Calu3 (cell line): ENCODE measurements at regions not wholly inside any gene's neighbourhood (a gene's known extent, or its start where the extent isn't known, plus 50 kb on each side); places are given as distances from the start of the nearest gene placed in this dataset.

Experiments used
- BruUV-seq: library from RNA; stranded (reverse); fragments of 400-500 nt; replicated peaks from 2 replicates; lab custom pipeline; 2021; lab: Mats Ljungman, UMichigan
- CTCF ChIA-PET: fragments of 300-600 bp; sonication (Branson Sonifier 250); formaldehyde crosslinking; loops from one replicate; lab custom pipeline; 2022; ENCODE audit warnings: antibody characterized with exemption; lab: Charles Lee
- DNase-seq: peaks from one replicate; pipeline ENCODE4 v3.0.0; 2022
- H3K27ac Mint-ChIP-seq: one replicate; pipeline ENCODE4 v1.8.0; 2022; ENCODE audit warnings: mixed read lengths; ENCODE audit not compliant: unreplicated experiment
- H3K27me3 Mint-ChIP-seq: one replicate; pipeline ENCODE4 v1.8.0; 2022; ENCODE audit warnings: mixed read lengths; ENCODE audit not compliant: unreplicated experiment
- H3K36me3 Mint-ChIP-seq: one replicate; pipeline ENCODE4 v1.8.0; 2022; ENCODE audit warnings: mild to moderate bottlenecking, moderate library complexity, mixed read lengths; ENCODE audit not compliant: insufficient read depth, unreplicated experiment
- H3K4me1 Mint-ChIP-seq: one replicate; pipeline ENCODE4 v1.8.0; 2022; ENCODE audit warnings: mild to moderate bottlenecking, low read depth, mixed read lengths; ENCODE audit not compliant: unreplicated experiment
- H3K4me3 Mint-ChIP-seq: one replicate; pipeline ENCODE4 v1.8.0; 2022; ENCODE audit warnings: mild to moderate bottlenecking, low read depth, moderate library complexity, mixed read lengths; ENCODE audit not compliant: unreplicated experiment
- H3K9me3 Mint-ChIP-seq: one replicate; pipeline ENCODE4 v1.8.0; 2022; ENCODE audit warnings: low read depth, mixed read lengths; ENCODE audit not compliant: unreplicated experiment
- CTCF ChIP-seq: fragments of 200-600 bp; IDR thresholded peaks from one replicate; pipeline ENCODE4 v1.8.0; 2022; ENCODE audit warnings: antibody characterized with exemption; ENCODE audit not compliant: unreplicated experiment
- intact Hi-C: fragments of 100-400 bp; cut with micrococcal nuclease; formaldehyde crosslinking; loops from one replicate; pipeline ENCODE4 v1.10.0; 2022; ENCODE audit not compliant: unreplicated experiment

- Mint-ChIP-seq H3K4me1 (no peaks in the 10 kb centered on the region), H3K27me3 (no peaks in the 10 kb centered on the region), H3K9me3 (peaks cover 2% of the 10 kb centered on the region), H3K27ac (no peak overlapping the region), H3K4me3 (no peak overlapping the region), H3K36me3 (no peaks in the 10 kb centered on the region)
- intact Hi-C loops = no loop called here
- no peak for DNase-seq
- no TSS peak for BruUV-seq
- CTCF ChIA-PET = no interaction called here
- TF ChIP-seq CTCF = no peak
These were observed 251.2 kb upstream of the ID2 start for GRCh38 chr2:8430628-8431027.

- Mint-ChIP-seq H3K27ac (no peak overlapping the region), H3K36me3 (no peaks in the 10 kb centered on the region), H3K4me1 (no peaks in the 10 kb centered on the region), H3K9me3 (peaks cover 2% of the 10 kb centered on the region), H3K4me3 (no peak overlapping the region), H3K27me3 (no peaks in the 10 kb centered on the region)
- intact Hi-C loops = no loop called here
- BruUV-seq = no TSS peak
- TF ChIP-seq CTCF = no peak
- DNase-seq = no peak
- CTCF ChIA-PET = interaction anchor here (0.6 kb wide), 1 partner anchor 113 kb away, joined by 3 read pairs; no protein-coding TSS in a partner anchor
These were observed 250.3 kb upstream of the ID2 start for GRCh38 chr2:8431446-8432125.

GRCh38 chr2:8432706-8433336 is 249.0 kb upstream of the ID2 start:
- no peak for DNase-seq
- Mint-ChIP-seq H3K9me3 (peaks cover 2% of the 10 kb centered on the region), H3K4me3 (no peak overlapping the region), H3K36me3 (no peaks in the 10 kb centered on the region), H3K27me3 (no peaks in the 10 kb centered on the region), H3K4me1 (no peaks in the 10 kb centered on the region), H3K27ac (no peak overlapping the region)
- no TSS peak for BruUV-seq
- intact Hi-C loops = no loop called here
- TF ChIP-seq CTCF = no peak
- CTCF ChIA-PET = no interaction called here

GRCh38 chr2:8433390-8433789 is 248.5 kb upstream of the ID2 start:
- H3K9me3 Mint-ChIP-seq = peaks cover 2% of the 10 kb centered on the region
- intact Hi-C loops = no loop called here
- H3K4me3 Mint-ChIP-seq = no peak overlapping the region
- H3K27ac Mint-ChIP-seq = no peak overlapping the region
- no peaks in the 10 kb centered on the region for H3K4me1 Mint-ChIP-seq
- TF ChIP-seq CTCF = no peak
- H3K27me3 Mint-ChIP-seq = no peaks in the 10 kb centered on the region
- no TSS peak for BruUV-seq
- CTCF ChIA-PET = no interaction called here
- H3K36me3 Mint-ChIP-seq = no peaks in the 10 kb centered on the region
- DNase-seq = no peak
